ENCODE measurements at regions not wholly inside any gene's neighbourhood (a gene's known extent, or its start where the extent isn't known, plus 50 kb on each side); places are given as distances from the start of the nearest gene placed in this dataset.
A peak's percentile ranks its signal among the peaks of the same experiment; 100 is the strongest.

DNA sequence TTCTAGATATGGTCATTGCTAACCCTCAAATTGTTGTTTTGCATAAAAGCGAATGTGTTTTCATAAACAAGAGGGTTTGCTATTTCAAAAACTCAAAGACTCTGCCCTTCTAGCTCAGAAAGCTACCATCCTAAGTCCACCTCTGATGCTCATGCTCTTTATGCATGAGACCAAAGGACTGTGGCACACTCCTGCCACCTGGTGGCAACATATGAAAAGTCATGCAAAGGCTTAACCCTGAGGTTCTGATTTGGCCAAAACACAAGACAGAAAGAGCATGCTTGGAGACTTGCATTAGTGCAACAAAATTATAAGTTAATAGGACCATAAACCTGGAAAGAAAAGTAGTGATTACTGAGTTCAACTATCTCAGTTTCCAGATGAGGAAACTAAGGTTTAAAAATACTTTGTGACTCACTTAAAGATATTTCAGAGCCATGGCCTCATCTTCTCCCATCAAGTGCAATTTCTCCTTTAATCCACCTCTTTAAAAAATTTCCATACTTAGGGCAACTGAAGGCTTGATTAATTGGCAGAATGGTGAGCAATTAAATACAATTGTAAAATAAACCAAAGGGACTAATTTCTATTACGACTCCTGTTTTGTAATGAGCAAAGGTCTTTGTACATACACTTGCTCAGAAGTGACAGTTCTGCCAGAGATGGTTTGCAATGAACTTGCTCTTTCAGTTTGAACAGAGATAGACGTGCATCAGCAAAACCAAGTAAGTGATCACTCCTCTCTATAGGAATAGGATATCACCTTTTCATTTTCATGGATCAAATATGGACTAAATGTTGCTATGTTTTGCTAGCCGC is 110.7 kb upstream of the RAD23B start:
- DNase-seq = peak; percentile 21

DNA sequence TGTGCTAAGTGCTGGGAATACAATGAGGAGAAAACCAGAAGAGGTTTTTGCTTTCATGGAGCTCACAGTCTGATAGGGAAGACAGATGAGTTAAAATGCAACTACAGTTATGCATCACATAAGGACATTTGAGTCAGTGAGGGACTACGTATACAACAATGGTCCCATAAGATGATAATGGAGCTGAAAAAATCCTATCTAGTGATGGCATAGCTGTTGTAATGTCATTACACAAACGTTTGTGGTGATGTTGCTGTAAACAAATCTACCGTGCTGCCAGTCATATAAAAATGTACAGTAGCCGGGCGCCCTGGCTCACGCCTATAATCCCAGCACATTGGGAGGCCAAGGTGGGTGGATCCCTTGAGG is 110.1 kb upstream of the RAD23B start:
- no peak for DNase-seq

DNA sequence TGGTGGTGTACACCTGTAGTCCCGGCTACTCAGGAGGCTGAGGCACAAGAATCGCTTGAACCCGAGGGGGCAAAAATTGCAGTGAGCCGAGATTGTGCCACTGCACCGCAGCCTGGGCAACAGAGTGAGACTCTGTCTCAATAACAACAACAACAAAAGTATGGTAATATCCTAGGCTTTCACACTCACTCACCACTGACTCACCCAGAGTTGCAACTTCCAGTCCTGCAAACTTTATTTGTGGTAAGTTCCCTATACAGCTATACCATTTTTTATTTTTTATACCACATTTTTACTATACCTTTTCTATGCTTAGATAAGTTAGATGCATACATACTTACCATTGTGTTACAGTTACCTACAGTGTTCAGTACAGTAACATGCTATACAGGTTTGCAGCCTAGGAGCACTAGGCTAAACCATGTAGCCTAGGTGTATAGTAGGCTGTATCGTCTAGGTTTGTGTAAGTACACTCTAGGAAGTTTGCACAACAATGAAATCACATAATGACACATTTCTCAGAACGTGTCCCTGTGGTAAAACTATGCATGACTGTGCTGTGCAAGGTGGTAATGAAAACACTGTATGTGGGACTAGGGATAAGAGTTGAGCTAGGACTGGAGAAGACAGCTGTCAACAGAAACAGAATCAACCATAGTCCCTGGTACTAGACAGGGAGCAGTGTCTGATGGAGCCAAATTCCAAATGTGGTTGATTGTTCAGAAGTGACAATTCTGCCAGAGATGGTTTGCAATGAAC is 109.5 kb upstream of the RAD23B start:
- no peak for DNase-seq

DNA sequence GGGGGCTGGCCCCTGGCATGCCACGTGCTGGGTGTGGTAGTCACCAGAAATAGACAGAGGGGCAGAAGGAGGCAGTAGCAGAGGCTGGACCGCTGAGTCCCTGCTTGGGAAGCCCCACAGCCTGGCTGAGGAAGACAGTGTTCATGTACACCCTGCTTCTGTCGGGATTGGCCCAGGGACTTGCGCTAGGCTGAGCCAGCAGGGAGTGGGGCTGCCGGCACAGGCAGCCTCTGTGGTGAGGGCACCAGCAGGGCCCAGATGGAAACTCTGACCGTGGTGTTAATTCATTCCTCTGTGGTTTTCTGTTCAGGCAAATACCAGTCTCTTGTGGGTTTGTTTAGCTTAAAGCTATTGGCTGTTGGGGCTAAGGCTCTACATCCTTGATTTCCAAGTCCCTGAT is 108.6 kb upstream of the RAD23B start:
- DNase-seq = no peak

DNA sequence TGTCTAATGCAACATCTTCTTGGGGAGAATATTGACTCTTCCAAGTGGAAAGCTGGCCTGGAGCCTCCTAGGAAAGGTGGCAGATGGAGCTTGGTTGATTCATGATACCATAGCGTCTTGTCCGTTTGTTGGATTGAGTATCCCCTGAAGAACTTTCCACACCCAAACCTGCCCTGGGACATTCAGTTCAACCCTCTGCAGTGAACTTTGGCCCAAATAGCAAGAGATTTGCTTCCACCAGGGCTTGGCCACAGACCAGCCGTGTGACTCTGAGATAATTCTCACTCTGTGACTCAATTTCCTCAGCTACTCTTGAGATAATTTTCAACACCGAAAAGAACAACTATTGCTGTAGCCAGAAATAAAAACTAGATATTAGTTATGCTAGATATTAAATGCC is 108.0 kb upstream of the RAD23B start:
- DNase-seq = no peak

DNA sequence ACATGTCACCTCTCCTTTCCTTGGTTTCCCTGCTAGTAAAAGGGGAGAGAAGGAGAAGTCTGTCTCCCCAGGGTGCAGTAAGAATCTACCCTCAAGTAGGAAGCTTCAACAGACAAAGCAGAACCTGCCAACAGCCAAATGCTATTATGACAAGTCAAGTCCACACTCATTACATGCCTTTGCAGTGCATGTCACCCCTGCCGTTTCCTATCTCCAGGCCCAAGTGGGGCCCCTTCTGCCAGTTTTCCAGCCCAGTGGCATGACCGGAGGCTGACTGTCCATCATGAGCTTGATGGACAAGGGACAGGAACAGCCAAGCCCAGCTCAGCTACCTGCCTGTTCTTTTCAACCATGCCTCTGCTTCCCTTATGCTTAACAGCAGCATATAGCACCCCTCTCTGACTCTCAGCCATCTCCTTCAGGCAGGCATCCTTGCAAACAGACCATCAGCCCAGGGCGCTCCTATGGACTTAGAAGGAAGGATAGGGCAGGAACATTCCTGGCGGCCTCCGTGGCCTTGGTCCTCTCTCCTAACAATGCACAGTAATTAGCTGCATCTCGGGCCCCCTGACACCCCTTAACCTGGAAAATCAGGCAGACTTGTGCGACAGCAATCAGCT is 107.2 kb upstream of the RAD23B start:
- no peak for DNase-seq

DNA sequence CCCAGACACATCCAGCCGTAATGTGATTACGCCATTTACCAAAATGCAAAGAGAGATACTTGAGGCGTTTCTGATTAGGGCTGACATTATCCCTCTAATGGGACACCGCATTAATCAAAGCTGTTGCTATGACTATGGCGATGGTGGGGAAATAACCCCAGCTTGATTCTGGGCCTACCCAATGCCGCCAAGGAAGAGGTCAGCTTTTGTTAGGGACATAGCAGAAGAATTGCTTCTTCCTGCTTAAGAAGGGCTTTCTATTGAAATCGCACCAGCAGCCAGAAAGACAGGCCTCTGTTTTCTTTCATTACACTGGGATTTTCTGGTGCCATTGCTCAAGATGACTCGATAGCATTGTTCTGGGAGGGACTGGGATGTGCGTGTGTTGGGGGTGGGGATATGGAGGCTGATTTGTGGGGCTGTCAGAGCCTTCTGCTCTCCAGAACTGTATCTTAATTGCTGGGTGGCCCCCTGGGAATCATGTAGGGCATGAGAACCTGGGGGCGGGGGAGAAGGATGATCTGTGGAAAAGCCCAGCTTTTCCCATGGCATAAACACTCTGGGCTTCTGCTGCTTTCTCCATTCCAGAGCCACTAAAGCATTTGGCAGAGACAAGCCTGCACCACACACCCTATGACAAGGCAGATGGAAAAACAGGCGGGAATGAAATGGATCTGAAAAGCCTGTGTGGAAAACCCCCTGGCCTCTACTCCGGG is 106.5 kb upstream of the RAD23B start:
- no peak for DNase-seq

DNA sequence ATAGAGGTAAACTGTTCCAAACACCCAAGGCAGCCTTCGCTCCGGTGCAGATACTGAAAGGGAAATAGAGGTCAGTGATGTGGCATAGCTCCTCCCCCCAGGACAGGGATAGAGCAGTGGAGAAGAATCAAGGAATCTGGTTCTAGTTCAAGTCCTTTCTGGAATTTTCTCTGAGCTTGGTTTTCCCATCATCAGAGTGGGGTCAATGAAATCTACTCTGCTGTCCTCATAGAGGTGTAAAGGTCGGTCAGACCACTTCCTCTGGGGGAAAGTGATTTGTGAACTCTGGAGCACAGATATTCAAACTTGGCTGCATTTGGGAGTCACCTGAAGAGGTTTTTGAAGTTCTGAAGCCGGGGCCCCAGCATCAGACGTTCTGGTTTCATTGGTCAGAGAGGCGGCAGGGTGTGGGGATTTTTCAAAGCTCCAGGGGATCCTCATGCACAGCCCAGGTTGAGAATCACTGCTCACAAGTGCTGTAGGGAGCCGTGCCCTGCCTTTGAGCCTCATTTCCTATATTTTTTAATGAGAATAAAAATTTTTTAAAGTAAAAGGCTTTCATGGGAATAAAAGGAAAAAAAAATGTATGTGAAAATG is 105.7 kb upstream of the RAD23B start:
- no peak for DNase-seq

DNA sequence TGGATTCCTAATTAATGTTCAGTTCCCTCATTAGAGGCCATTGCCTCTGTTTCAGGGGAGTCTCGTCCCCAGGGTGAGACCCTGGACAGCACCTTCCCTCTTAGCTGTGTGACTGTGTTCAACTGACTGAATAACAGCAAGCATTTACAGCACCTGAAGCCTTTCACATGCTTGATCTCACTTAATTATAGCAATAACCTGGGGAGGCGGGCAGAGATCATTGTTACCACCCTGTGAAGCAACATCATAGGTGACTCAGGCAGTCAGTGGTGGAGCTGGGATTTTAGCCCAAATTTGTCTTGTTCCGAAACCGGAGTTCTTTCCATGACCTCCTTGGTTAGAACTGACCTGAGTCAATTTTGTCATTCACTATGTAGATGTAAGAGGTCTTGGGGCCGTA is 105.2 kb upstream of the RAD23B start:
- DNase-seq = no peak

DNA sequence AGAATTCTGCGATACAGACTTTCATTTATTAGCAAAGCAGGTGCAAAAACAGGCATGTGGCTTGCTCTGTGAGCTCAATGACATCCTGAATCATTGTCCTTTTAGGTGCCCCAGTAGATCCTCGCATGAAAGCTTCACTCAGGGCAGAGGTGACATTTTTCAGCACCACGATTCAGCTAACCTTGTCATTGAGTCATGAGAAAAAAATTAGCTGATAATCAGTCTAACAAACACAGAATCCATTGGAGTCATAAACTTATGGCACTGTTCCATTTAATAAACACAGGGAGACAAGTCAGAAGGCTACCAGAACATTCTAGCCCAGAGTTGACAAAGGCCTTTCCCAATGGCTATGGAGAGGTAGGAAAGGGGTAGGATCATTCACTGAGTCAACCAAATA is 104.8 kb upstream of the RAD23B start:
- no peak for DNase-seq

DNA sequence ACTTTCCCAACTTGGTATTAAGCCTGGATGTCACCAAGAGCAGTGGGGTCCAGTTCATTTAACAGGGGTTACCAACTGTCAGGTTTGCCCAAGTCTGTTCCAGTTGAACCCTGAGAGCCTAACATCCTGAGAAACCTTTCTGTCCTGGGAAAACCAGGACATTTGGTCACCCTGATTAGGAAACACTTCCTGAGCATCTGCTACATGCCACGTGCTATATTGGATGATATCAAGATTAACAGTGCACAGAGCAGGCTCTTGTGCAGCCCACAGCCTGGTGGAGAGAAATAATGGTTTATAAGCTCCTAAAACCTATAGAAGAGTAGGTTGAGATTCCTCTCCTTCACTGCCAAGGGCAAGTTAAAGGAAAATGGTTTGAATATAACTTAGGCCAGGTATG is 102.9 kb upstream of the RAD23B start:
- no peak for DNase-seq

DNA sequence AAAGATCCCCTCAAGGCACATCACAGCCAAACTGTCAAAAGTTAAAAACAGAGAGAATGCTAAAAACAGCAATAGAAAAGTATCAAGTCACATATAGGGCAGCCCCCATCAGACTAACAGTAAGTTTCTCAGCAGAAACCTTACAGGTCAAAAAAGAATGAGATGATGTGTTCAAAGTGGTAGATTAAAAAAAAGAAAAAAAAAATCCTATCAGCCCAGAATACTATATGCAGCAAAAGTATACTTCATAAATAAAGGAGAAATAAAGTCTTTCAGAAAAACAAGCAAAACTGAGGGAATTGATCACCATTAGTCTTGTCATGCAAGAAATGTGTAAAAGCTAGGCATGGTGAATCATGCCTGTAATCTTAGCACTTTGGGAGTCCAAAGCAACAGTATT is 99.9 kb upstream of the RAD23B start:
- DNase-seq = no peak

DNA sequence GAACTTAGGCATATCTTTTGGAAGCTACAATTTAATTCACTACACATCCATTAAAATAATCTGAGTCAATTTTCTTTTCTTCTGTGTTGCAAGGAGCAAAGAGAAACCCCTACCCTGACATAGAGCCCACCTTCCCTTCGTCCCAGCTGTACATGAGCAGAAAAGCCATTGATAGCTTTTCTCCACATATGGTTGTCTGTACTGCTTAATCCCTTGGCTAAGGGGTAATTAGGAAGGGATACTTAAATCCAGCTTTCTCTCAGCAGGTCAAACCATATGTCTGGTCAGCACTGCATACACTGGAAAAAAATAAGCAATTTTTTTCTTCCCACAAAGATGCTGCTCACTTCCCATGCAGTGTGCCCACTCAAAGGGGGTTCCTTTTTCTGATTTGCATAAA is 94.7 kb upstream of the RAD23B start:
- no peak for DNase-seq

DNA sequence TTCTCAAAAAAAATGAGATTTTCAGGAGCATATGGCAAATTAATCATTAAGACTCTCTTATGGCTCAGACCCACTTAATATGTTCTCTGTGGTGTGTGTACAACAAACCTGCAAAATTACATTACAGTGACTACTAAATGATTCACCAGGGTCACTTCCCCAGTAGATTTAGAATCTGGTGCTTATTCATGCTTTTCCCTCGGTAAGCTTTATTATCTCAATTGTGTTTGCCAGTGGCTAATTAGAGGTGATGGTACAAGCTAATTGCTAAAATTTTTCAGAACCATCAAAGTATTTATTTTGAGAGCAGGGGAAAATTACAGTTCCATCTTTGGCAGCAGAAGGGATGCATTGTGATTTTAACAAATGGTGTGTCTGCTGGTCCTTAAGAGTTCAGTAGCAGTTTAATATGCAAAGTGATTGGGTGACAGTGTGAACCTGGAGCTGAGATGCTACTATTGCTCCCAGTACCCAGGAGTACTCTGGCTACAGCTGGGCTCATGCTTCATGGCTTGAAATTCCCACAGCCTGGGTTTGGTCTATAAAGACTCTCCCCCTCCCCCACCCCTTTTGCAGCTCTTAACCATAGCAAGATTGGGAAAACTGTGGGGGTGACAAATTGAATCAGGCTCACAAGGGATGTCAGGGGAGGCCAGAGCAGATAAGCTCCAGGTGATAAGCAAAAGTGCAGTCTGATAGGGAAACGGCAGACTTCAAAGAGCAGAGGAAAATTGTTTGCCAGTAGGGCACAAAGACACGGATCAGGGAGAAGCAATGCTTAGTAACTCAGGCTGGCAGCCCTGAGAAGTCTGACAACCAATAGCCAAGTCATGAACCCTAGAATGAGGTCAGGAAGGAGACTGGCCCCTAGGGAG is 92.8 kb upstream of the RAD23B start:
- DNase-seq = no peak

DNA sequence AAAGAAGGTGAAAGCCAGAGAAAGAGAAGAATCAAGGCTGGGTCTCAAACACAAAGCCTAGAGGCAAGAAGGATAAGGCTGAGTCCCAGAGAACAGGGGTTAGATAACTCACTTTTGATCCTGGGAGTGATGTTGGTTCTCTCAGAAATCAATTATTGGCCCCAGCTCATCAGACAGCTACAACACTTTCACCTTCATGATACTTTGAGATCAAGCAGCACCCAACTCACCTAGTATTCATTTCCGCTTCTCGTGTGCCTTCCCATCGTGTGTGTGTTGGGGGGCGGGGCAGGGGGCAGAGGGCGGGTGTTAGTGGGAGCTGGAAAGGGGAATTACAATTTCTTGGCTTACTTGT is 92.2 kb upstream of the RAD23B start:
- no peak for DNase-seq

DNA sequence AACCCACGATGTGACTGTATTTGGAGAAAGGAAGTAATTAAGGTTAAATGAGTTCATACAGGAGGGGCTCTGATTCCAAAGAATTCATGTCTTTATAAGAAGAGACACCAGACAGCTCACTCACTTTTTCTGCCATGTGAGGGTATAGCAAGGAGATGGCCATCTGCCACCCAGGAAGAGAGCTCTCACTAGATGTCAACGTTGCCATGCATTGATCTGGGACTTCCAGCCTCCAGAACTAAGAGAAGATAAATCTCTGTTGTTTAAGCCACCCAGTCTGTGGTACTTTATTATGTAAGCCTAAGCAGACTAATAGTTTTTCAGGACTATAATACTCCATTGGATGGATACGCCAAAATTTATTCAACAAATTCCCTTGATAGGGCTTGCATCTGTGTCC is 89.8 kb upstream of the RAD23B start:
- DNase-seq = no peak

DNA sequence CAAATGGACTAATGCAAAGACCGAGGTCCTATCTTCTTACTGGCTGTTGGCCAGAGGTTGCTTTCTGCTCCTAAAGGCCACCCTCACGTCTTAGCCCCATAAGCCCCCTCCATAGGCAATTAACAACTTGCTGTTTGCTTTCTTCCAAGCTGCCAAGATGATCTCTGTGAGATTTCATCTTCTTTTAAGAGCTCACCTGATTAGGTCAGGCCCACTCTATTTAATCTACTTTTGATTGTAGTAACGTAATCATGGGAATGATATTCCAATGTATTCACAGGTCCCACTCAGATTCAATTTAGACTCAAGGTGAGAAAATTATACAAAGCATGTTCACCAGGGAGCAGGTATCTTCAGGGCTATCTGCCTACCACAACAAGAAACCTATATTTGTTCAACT is 84.4 kb upstream of the RAD23B start:
- DNase-seq = no peak

DNA sequence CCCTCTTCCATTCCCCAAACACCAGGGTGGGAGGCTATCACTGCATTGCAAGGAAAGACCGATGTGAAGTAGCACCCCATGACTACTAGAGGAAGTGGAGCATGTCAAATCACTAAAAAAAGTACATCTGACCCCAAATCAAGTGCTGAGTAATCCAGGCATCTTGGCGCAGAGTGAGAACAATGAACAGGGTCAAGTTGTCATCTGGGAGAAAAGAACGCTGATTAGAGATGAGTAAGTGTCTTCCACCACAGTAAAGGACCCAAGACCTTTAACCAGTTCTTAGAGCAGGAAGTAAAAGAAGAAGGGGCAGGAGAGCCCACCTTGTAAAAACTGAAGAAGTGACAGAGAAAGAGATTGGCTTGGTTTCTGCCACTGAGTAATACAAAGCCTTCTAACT is 75.0 kb upstream of the RAD23B start:
- no peak for DNase-seq

DNA sequence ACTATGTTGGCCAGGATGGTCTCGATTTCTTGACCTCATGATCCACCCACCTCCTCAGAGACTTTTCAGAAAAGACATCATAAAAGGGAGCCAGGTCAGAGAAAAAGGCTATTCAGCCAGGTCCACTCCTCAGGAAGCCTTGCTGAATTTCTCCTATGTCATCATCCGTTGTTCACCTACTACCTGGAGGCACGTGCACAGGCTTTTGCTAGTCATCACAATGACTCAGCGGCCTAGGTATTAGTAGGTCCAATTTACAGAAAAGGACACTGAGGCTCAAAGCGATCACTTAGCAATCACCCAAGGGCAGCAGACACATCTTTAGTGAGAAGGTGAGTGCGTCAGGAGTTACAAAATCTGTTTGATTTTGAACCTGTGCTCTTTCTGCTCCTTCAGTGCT is 72.3 kb upstream of the RAD23B start:
- DNase-seq = no peak

DNA sequence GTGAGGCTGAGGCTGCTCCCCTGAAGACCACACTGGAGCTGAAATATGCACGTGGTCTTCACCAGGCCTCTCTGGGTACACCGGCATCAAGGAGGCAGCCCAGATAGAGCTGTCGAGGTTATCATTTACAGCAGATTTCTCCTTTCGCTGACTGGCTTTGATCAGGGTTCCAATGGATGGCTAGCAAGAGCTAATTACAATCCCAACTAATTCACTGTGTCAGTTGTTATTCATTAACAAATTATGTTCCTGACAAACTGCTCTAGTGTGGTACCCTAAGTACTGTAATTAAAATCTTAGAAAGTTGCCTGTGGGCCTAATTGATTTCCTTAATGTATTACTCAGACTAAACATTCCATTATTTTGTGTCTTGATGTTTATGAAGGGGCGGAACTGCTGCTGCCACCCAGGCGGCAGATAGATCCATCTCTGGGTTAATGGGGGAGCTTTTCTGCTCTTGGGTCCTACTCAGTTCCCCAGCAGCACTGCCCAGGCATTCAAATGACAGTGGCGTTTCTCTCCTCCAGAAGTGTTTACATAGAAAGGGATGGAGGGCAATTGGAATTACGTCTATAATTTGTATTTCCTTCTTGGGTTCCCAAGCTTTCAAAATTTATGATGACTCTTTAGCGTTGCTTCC is 71.7 kb upstream of the RAD23B start:
- no peak for DNase-seq

DNA sequence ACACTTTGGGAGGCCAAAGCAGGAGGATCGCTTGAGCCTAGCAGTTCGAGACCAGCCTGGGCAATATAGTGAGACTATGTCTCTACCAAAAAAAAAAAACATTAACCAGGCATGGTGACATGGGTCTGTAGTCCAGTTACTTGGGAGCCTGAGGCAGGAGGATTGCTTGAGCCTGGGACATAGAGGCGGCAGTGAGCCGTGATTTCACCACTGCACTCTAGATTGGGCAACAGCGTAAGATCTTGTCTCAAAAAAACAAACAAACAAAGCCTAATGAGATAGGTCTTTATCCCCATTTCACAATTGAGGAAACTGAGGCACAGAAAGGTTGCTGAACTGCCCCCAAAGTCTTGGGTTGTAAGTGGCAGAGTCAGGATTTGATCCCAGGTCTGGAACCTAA is 70.5 kb upstream of the RAD23B start:
- DNase-seq = no peak

DNA sequence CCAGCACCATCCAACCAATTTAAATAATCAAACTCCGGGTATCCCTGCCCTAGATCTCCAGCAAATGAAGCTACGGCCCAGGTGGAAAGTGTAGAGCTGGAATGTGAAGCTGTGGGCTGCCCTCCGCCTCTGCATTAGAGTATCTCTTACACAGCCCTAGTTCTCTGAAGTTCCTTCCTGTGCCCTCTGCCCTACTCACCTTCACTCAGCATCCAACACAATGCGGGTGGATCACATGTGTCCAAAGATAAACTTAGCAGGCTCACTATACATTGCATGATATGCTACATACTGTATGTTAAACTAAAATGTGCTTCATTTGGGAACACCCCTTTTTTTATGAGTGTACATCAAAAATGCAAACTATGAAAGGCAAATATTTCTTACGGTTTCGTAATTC is 70.0 kb upstream of the RAD23B start:
- DNase-seq = no peak

Measured in NCI-H526 treated with DMSO at 0.1 percent for 48 hours (cell line).